Neural crest cell (in vitro differentiated cells): ENCODE measurements at regions not wholly inside any gene's neighbourhood (a gene's known extent, or its start where the extent isn't known, plus 50 kb on each side); places are given as distances from the start of the nearest gene placed in this dataset.

Experiments
- DNase-seq: peaks from one replicate; pipeline ENCODE4 v3.0.0; 2021; ENCODE audit warnings: low read depth, mixed read lengths, low spot score
- H3K27ac Mint-ChIP-seq: one replicate; pipeline ENCODE4 v1.8.0; 2021; ENCODE audit warnings: mild to moderate bottlenecking, mixed read lengths; ENCODE audit not compliant: unreplicated experiment
- H3K27me3 Mint-ChIP-seq: 2 replicates; pipeline ENCODE4 v1.8.0; 2021; ENCODE audit warnings: low read depth, mild to moderate bottlenecking, mixed read lengths
- H3K36me3 Mint-ChIP-seq: 2 replicates; pipeline ENCODE4 v1.8.0; 2021; ENCODE audit warnings: low read depth, mild to moderate bottlenecking, mixed read lengths
- H3K4me1 Mint-ChIP-seq: 2 replicates; pipeline ENCODE4 v1.8.0; 2021; ENCODE audit warnings: mixed read lengths
- H3K4me3 Mint-ChIP-seq: one replicate; pipeline ENCODE4 v1.8.0; 2021; ENCODE audit warnings: mild to moderate bottlenecking, mixed read lengths
- H3K9me3 Mint-ChIP-seq: 2 replicates; pipeline ENCODE4 v1.8.0; 2021; ENCODE audit warnings: mixed read lengths
- TF ChIP-seq, protein P1 (sequence below): fragments of 200-600 bp; sonication (generic); conservative IDR thresholded peaks from 2 replicates; pipeline ENCODE4 v1.5.0; 2021; ENCODE audit warnings: antibody characterized with exemption, mild to moderate bottlenecking

- Mint-ChIP-seq H3K9me3 (peaks cover 3% of the 10 kb centered on the region), H3K4me1 (peaks cover 39% of the 10 kb centered on the region), H3K36me3 (peaks cover 3% of the 10 kb centered on the region), H3K27ac (no peak overlapping the region), H3K4me3 (no peak overlapping the region), H3K27me3 (no peaks in the 10 kb centered on the region)
- TF ChIP-seq, protein P1, sequence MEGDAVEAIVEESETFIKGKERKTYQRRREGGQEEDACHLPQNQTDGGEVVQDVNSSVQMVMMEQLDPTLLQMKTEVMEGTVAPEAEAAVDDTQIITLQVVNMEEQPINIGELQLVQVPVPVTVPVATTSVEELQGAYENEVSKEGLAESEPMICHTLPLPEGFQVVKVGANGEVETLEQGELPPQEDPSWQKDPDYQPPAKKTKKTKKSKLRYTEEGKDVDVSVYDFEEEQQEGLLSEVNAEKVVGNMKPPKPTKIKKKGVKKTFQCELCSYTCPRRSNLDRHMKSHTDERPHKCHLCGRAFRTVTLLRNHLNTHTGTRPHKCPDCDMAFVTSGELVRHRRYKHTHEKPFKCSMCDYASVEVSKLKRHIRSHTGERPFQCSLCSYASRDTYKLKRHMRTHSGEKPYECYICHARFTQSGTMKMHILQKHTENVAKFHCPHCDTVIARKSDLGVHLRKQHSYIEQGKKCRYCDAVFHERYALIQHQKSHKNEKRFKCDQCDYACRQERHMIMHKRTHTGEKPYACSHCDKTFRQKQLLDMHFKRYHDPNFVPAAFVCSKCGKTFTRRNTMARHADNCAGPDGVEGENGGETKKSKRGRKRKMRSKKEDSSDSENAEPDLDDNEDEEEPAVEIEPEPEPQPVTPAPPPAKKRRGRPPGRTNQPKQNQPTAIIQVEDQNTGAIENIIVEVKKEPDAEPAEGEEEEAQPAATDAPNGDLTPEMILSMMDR: no peak
- DNase-seq: no peak
Observed at GRCh38 chr12:89279499-89279898, 72.8 kb downstream of the DUSP6 start.

GRCh38 chr12:89278862-89279261 is 73.4 kb downstream of the DUSP6 start:
- Mint-ChIP-seq H3K27me3 (no peaks in the 10 kb centered on the region), H3K36me3 (peaks cover 3% of the 10 kb centered on the region), H3K4me1 (peaks cover 37% of the 10 kb centered on the region), H3K9me3 (peaks cover 3% of the 10 kb centered on the region), H3K4me3 (no peak overlapping the region), H3K27ac (no peak overlapping the region)
- TF ChIP-seq, protein P1: no peak
- DNase-seq: no peak

GRCh38 chr12:89278169-89278568 is 74.1 kb downstream of the DUSP6 start:
- Mint-ChIP-seq H3K36me3 (peaks cover 3% of the 10 kb centered on the region), H3K4me1 (peaks cover 37% of the 10 kb centered on the region), H3K4me3 (no peak overlapping the region), H3K27me3 (no peaks in the 10 kb centered on the region), H3K27ac (no peak overlapping the region), H3K9me3 (peaks cover 6% of the 10 kb centered on the region)
- DNase-seq: no peak
- TF ChIP-seq, protein P1: no peak

- Mint-ChIP-seq H3K36me3 (peaks cover 3% of the 10 kb centered on the region), H3K27ac (no peak overlapping the region), H3K4me3 (no peak overlapping the region), H3K27me3 (no peaks in the 10 kb centered on the region), H3K4me1 (peaks cover 26% of the 10 kb centered on the region), H3K9me3 (peaks cover 8% of the 10 kb centered on the region)
- TF ChIP-seq, protein P1: no peak
- DNase-seq: no peak
Observed at GRCh38 chr12:89276860-89277259, 75.4 kb downstream of the DUSP6 start.

GRCh38 chr12:89273525-89273924 is 78.8 kb downstream of the DUSP6 start:
- Mint-ChIP-seq H3K9me3 (peaks cover 12% of the 10 kb centered on the region), H3K36me3 (no peaks in the 10 kb centered on the region), H3K4me1 (peaks cover 1% of the 10 kb centered on the region), H3K27ac (no peak overlapping the region), H3K4me3 (no peak overlapping the region), H3K27me3 (no peaks in the 10 kb centered on the region)
- DNase-seq: no peak
- TF ChIP-seq, protein P1: no peak

GRCh38 chr12:89270548-89270947 is 81.8 kb downstream of the DUSP6 start:
- TF ChIP-seq, protein P1: no peak
- H3K27ac Mint-ChIP-seq: no peak overlapping the region
- DNase-seq: no peak
- H3K36me3 Mint-ChIP-seq: no peaks in the 10 kb centered on the region
- H3K4me3 Mint-ChIP-seq: no peak overlapping the region
- no peaks in the 10 kb centered on the region for H3K27me3 Mint-ChIP-seq
- H3K9me3 Mint-ChIP-seq: peaks cover 15% of the 10 kb centered on the region
- peaks cover 21% of the 10 kb centered on the region for H3K4me1 Mint-ChIP-seq
